Loucy (cell line): ENCODE measurements at regions not wholly inside any gene's neighbourhood (a gene's known extent, or its start where the extent isn't known, plus 50 kb on each side); places are given as distances from the start of the nearest gene placed in this dataset.

ENCODE experiments used
- CTCF ChIP-seq: fragments of 200-600 bp; sonication (generic); conservative IDR thresholded peaks from 2 replicates; pipeline ENCODE4 v1.5.1; 2014; ENCODE audit warnings: mild to moderate bottlenecking, antibody characterized with exemption, low read length
- EZH2phosphoT487 ChIP-seq: fragments of 200-600 bp; IDR thresholded peaks from 2 replicates; pipeline ENCODE4 v1.6.1; 2018; ENCODE audit warnings: antibody characterized with exemption, mild to moderate bottlenecking, moderate library complexity, borderline replicate concordance

- TF ChIP-seq CTCF (no peak), EZH2phosphoT487 (no peak)
These were observed 183.5 kb upstream of the UBL3 start for GRCh38 chr13:30033681-30034457.
